ENCODE measurements at regions not wholly inside any gene's neighbourhood (a gene's known extent, or its start where the extent isn't known, plus 50 kb on each side); places are given as distances from the start of the nearest gene placed in this dataset.
"Not testable (repeated sequence)": the region's sequence is repeated elsewhere in the genome, so short reads cannot be mapped to it uniquely, and the experiment has no call there.

DNA sequence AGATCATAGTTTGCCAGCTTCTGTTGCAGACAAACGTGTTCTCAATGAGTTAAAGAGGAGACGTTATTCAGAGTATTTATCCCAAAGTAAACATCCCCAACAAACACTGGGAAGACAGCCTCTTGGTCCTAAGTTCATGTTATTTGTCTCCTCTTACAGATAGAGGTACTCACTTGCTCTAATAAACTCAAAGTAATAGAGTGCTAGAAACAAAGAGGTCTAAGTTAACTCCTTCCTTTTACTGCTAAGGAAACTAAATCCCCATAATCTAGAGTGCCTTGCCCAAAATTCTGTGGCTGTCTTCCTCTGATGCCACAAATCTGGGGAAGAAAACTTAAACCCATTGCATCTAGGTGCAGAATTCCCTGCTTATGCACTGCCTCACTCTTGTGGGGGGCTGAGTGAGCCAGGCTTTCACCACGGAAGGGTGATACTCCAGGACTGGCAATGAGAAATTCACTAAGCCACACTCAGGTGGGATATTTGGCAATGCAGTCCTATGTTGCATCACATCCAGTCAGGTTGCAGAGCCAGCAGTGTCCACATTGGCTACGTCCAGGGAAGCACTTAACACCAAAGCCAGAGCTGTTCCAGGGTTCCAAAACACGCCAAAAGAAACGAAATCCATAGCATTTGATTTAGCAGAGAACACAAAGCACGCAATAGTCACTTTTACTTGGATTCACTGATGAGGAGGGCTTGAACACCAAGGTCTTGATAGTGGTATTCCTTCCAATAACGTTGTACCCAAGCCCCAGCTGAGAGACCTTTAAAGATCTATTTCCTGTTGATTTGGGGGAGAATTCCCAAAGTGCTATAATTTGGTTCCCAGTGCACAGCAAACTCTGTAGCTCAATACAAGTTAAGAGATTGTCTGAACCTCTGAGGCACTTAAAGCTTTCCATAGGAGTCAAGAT is 81.0 kb upstream of the FOXQ1 start:
- no peak for DNase-seq (ENCODE audit: low read depth in 4 of 4, low spot score in 3 of 4)

DNA sequence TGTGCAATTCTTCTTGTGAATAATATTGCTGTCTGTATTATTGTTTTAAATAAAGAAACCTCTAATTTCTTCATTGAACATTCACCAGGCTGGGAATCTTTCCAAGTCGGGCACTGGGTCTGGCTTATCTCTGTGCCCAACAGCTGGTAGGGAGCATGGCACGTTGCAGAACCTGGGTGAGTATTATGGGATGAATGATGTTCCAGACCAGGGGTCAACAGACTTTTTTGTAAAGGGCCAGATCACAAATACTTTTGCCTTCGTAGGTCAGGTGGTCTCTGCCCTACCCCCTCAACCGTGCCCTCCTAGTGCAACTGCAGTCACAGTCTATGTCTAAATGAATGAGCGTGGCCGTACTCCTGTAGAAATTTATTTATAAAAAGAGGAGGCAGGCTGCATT is 81.6 kb upstream of the FOXQ1 start:
- DNase-seq (ENCODE audit: low read depth in 4 of 4, low spot score in 3 of 4) = no peak

DNA sequence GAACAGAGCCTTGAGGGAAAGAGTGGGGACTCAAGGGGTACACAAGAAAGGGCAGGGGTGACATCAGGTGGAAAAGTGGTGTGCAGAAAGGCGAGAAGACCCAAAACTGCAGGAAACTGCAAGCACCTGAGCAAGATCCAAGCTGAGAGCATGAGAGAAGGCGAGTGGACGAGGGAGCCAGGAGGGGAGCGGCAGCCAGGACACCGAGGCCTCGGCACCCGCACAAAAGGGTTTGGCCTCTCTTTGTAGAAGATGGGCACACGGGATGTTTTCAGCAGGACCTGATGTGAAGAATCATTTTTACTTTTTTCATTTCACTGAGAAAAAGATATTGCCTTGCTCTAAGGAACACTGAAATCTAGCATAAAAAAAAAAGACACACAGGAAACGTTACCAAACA is 82.1 kb upstream of the FOXQ1 start:
- no peak for DNase-seq (ENCODE audit: low read depth in 4 of 4, low spot score in 3 of 4)

DNA sequence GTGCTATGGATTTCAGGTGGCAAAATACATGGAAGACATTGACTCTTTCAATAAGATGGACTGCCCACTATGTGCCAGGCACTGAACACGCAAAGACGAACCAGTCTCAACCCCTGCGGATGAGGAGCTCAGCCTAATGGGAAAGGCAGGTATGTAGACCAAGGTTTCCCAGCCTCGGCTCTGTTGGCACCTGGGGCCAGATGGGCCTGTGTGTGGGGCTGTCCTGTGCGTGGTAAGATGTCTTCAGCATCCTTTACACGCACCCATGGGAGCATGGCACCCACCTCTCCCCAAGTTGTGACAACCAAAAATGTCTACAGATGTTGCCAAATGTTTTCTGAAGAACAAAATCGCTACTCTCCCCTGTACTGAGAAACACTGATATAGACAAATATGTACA is 82.6 kb upstream of the FOXQ1 start:
- no peak for DNase-seq (ENCODE audit: low read depth in 4 of 4, low spot score in 3 of 4)

GRCh38 chr6:1228754-1229191 is 83.1 kb upstream of the FOXQ1 start:
- no peak for DNase-seq (ENCODE audit: low read depth in 4 of 4, low spot score in 3 of 4)

DNA sequence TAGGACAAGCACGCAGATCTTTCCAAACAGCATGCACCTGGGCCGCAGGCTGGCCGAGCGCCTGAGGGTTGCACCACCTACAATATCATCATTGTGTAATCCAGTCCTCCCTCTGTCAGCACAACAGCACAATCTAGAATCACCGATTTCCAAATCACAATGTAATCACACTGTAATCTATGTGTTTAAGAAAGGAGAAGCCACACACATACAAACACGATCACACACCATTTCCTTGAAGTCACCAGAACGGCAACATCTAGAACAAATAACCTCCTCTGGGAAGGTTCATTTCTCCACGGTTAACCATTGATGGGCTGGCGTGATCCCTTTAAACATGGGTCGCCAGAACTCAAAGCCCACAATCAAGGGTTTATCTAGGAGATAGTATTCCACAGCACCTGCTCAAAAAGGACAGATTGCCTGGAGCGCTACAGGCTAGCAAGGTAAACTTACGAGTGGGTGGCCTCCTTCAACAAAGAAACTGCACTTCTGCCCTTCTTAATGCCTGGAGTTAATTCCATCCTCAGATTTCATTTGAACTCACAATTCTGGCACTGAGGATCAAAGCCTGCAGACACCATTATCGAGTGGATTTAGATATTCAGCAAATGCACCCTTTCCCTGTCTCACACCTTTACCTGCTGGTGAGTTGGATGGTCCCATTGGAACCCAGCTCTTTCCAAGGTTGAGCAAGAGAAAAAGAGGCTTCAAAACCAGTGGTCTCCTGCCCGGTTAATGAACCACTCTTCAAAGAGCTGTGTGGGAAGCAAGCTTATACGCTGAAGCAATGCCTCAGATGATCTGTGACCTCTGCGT is 83.8 kb upstream of the FOXQ1 start:
- no peak for DNase-seq (ENCODE audit: low read depth in 4 of 4, low spot score in 3 of 4)

DNA sequence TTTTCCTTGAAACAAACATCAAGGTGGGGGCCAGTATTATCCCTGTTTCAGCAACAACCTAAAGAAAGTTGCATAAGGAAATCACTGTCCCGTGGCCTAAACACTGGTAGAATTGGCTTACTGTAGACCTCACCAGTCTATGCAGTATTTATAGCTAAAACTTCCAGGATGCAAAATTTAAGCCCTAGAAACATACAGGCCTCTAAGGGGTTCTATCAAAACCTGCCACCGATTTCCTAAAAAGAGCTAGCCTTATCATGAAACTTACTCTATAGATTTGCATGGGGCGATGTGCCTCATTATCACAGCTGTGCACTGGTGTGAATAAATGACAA is 84.3 kb upstream of the FOXQ1 start:
- DNase-seq (ENCODE audit: low read depth in 4 of 4, low spot score in 3 of 4) = no peak

- DNase-seq (ENCODE audit: low read depth in 4 of 4, low spot score in 3 of 4) = no peak
These were observed 85.4 kb upstream of the FOXQ1 start for GRCh38 chr6:1226277-1227099.

GRCh38 chr6:1224514-1224913 is 87.4 kb upstream of the FOXQ1 start:
- no peak for DNase-seq (ENCODE audit: low read depth in 4 of 4, low spot score in 3 of 4)

GRCh38 chr6:1222728-1223595 is 88.9 kb upstream of the FOXQ1 start:
- no peak for DNase-seq (ENCODE audit: low read depth in 4 of 4, low spot score in 3 of 4)

- DNase-seq (ENCODE audit: low read depth in 4 of 4, low spot score in 3 of 4) = no peak
These were observed 94.5 kb upstream of the FOXQ1 start for GRCh38 chr6:1217396-1217795.

- DNase-seq (ENCODE audit: low read depth in 4 of 4, low spot score in 3 of 4) = no peak
These were observed 95.4 kb upstream of the FOXQ1 start for GRCh38 chr6:1216488-1216974.

- no peak for DNase-seq (ENCODE audit: low read depth in 4 of 4, low spot score in 3 of 4)
These were observed 95.9 kb upstream of the FOXQ1 start for GRCh38 chr6:1215884-1216487.

GRCh38 chr6:1215023-1215422 is 96.9 kb upstream of the FOXQ1 start:
- no peak for DNase-seq (ENCODE audit: low read depth in 4 of 4, low spot score in 3 of 4)

DNA sequence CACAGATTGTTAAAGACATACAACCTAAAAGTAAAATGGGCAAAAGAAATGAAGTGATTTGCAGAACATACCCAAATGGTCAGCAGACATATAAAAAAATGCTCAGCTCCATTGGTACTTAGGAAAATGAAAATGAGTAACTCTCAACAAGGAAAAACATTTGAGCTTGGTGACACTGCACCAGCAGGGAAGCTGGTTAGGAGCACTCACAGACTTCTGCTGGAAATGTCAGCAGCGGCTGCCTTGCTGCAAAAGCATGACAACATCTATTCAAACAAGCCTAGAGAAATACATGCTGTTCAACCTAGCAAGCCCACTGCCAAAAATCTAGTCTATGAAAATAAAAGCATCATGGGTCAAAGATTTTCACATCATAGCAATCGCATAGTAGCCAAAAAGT is 99.0 kb upstream of the FOXQ1 start:
- DNase-seq (ENCODE audit: low read depth in 4 of 4, low spot score in 3 of 4) = no peak

DNA sequence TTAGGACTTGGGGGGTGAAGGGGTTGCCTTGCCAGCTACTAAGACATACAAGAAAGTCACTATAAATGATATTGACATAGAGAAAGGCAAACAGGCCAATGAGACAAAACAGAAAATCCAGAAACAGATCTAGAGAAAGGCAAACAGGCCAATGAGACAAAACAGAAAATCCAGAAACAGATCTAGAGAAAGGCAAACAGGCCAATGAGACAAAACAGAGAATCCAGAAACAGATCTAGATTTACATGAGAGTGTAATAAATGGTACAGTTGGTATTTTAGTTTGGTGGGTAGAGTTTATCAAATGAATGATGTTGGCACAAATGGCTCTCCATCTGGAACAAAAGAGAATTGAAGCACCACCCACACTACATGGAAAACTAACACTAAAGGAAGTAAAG is 99.8 kb upstream of the FOXQ1 start:
- DNase-seq (ENCODE audit: low read depth in 4 of 4, low spot score in 3 of 4) = not testable (repeated sequence)

DNA sequence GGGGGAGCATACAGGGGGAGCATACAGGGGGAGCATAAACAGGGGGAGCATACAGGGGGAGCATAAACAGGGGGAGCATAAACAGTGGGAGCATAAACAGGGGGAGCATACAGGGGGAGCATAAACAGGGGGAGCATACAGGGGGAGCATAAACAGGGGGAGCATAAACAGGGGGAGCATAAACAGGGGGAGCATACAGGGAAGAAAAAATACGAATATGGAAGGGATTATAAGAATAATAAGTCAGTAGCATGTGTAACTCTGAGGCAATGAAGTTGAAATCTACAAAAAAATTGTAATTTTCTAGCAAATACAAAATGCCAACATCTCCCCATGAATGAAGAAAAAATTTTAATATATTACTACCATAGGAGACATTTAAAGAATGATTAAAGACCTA is 101.3 kb upstream of the FOXQ1 start:
- not testable (repeated sequence) for DNase-seq (ENCODE audit: low read depth in 4 of 4, low spot score in 3 of 4)

DNA sequence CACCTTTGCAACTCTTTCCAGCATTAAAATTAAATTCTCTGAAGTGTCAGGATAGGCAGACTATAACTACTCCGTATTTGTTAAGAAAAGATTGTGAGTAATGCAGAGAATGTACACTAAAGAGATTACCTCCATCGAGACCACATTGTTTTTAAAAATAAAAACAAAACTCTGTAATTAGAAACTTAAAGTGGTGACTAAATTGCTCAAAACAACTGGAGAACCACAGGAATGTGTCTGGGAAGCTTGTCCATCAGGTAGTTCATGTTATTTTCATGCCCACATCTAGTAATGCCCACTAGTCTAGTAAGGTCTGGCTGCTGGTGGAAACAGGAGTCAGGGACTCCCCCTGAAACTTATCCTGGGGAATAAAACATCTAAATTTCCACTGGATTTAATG is 103.0 kb upstream of the FOXQ1 start:
- DNase-seq (ENCODE audit: low read depth in 4 of 4, low spot score in 3 of 4) = no peak

- no peak for DNase-seq (ENCODE audit: low read depth in 4 of 4, low spot score in 3 of 4)
These were observed 108.4 kb upstream of the FOXQ1 start for GRCh38 chr6:1203546-1203945.

DNA sequence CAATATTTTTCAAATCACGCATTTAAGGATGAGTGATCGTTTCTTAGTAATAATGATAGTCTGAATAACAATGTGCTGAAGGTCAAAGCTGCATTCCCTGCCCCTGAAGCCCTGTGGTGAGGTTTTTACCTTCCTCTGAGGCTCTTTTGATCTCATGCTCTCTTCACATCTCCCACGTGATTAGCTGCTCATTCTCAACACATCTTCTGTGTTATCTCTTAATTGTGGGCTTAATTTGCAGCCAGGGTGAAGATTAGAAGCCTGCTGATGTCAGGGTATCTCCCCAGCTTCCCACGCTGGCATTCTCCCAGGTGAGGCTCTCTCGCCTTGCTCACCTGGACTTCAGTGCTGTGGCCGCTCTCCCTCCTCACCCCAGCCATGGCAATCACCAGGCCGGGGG is 109.7 kb upstream of the FOXQ1 start:
- DNase-seq (ENCODE audit: low read depth in 4 of 4, low spot score in 3 of 4) = no peak

All from left renal pelvis (tissue), 4 donors.